IPS-20b (cell line): ENCODE measurements at regions not wholly inside any gene's neighbourhood (a gene's known extent, or its start where the extent isn't known, plus 50 kb on each side); places are given as distances from the start of the nearest gene placed in this dataset.
"Not testable (repeated sequence)": the region's sequence is repeated elsewhere in the genome, so short reads cannot be mapped to it uniquely, and the experiment has no call there.

Experiments used
- H3K27ac ChIP-seq: one replicate; pipeline ENCODE4 v1.5.1; 2013; ENCODE audit warnings: low read length
- H3K27me3 ChIP-seq: 2 replicates; pipeline ENCODE4 v1.6.1; 2013; ENCODE audit warnings: mild to moderate bottlenecking, low read length, inconsistent platforms; ENCODE audit not compliant: insufficient read depth
- H3K36me3 ChIP-seq: 2 replicates; pipeline ENCODE4 v1.6.1; 2013; ENCODE audit warnings: low read depth, mild to moderate bottlenecking, inconsistent platforms, low read length, moderate library complexity; ENCODE audit not compliant: insufficient read depth
- H3K4me1 ChIP-seq: 2 replicates; pipeline ENCODE4 v1.6.1; 2013; ENCODE audit warnings: mild to moderate bottlenecking, control low read depth, inconsistent platforms, low read length, moderate library complexity; ENCODE audit not compliant: insufficient read depth
- H3K4me3 ChIP-seq: 2 replicates; pipeline ENCODE4 v1.5.1; 2013; ENCODE audit warnings: mild to moderate bottlenecking, low read length, inconsistent platforms
- H3K9ac ChIP-seq: 2 replicates; pipeline ENCODE4 v1.6.1; 2013; ENCODE audit warnings: low read depth, mild to moderate bottlenecking, inconsistent platforms, low read length, moderate library complexity
- H3K9me3 ChIP-seq: 2 replicates; pipeline ENCODE4 v1.6.1; 2013; ENCODE audit warnings: mild to moderate bottlenecking, low read depth, low read length, inconsistent platforms; ENCODE audit not compliant: insufficient read depth

DNA sequence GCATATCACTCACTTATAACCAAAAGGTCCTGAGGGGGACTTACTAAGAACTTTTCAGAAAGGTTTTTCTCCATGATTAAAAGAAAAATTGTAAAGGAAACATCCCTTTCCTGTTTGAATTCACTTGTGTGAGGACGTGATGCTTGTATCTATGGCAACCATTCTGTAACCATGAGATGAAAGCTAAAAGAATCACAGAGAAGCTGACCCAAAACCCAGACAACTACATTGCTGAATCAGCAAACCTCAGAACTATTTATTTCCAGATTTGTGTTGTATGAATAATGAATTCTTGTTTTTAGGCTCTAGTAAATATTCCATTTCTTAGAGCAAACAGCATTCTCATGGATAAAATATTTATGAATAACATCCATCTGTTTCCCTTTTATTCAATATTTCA lies 91.2 kb downstream of the RCHY1 start:
- no peaks in the 10 kb centered on the region for H3K36me3 ChIP-seq
- H3K9me3 ChIP-seq = no peaks in the 10 kb centered on the region
- no peaks in the 10 kb centered on the region for H3K4me1 ChIP-seq
- H3K27ac ChIP-seq = no peak overlapping the region
- no peaks in the 10 kb centered on the region for H3K27me3 ChIP-seq
- no peak overlapping the region for H3K4me3 ChIP-seq
- H3K9ac ChIP-seq = no peak overlapping the region

DNA sequence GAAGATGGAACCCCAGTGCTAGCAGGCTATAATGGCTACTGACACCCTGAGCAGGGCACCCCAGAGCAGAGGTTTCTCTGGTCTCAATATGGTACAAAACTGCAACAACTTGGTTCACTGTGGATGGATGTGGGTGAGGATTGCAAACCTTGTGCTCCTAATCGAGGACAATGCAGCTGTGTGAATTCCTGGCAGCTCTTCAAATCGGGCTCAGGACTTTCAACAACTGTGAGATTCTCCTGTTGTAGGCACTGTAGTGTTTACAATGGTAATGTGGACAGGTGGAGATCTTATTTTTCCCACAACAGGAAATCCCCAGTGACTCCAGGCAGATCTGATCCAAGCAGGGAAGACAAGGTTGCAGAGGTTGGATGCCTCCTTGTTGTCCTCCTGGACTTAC lies 101.5 kb downstream of the RCHY1 start:
- Histone ChIP-seq H3K9ac (no peak overlapping the region), H3K9me3 (peaks cover 4% of the 10 kb centered on the region; the same call in 1 of the 2 replicates), H3K27me3 (no peaks in the 10 kb centered on the region), H3K36me3 (no peaks in the 10 kb centered on the region), H3K4me3 (no peak overlapping the region), H3K27ac (no peak overlapping the region), H3K4me1 (no peaks in the 10 kb centered on the region)

DNA sequence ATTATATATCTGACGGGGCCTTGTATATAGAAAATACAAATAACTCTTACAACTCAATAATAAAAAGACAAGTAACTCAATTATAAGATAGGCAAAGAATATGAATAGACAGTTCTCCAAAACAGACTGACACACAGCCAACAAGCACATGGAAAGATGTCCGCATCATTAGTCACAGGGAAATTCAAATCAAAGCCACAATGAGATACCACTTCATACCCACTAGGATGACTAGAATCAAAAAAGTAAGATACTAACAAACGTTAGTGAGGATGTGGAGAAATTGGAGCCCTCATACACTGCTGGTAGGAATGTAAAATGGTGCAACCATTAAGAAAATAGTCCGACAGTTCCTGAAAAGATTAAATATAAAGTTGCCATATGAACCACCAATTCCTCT lies 115.7 kb downstream of the RCHY1 start:
- no peaks in the 10 kb centered on the region for H3K9me3 ChIP-seq
- H3K4me1 ChIP-seq = no peaks in the 10 kb centered on the region

DNA sequence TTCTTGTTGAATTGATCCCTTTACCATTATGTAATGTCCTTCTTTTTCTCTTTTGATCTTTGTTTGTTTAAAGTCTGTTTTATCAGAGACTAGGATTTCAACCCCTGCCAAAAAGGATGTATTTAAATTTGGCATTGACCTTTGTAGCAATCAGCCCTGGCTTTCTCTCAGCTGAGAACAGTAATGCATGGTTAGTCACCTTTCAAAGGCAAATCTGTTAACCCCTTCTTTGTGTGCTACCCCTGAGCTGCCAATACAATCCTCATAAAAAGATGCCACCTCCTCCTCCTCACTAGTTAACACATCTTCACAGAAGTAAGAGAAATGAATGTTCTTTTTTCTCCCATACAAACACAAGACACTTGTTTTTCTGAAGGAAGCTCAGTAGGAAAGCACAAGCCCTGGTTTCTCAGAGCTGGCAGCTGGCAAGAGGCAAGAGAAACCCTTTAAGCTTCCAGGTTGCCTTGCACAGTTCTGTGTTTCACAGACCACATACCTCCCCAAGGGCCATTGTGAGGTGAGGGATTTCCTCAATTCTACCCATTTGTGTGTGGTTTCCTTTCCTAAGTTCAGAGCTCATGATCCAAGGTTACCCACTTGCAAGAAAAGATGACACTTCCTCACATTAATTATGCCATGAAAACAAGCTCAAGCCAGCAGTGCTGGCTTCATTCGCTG lies 122.6 kb downstream of the RCHY1 start:
- no peaks in the 10 kb centered on the region for H3K27me3 ChIP-seq
- H3K36me3 ChIP-seq = no peaks in the 10 kb centered on the region
- no peak overlapping the region for H3K27ac ChIP-seq
- H3K4me3 ChIP-seq = no peak overlapping the region
- no peaks in the 10 kb centered on the region for H3K9me3 ChIP-seq
- peaks cover 4% of the 10 kb centered on the region; the same call in 1 of the 2 replicates for H3K4me1 ChIP-seq
- H3K9ac ChIP-seq = no peak overlapping the region

More for the DNA sequence above, 115.7 kb downstream of the RCHY1 start:
- Histone ChIP-seq H3K36me3 (no peaks in the 10 kb centered on the region), H3K27ac (no peak overlapping the region), H3K4me3 (no peak overlapping the region), H3K9ac (no peak overlapping the region), H3K27me3 (no peaks in the 10 kb centered on the region)

DNA sequence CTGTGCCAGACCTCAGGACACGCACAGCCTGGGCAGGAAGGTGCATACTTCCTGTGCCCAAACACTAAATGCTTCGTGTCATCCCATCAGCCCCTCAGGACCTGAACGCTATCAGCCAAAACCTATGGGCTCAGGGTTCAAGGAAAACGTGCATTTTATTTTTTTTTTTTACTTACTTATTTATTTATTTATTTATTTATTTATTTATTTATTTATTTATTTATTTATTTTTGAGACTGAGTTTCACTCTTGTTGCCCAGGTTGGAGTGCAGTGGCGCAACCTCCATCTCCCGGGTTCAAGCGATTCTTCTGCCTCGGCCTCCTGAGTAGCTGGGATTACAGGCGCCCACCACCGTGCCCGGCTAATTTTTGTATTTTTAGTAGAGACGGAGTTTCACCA lies 127.8 kb downstream of the RCHY1 start:
- not testable (repeated sequence) for H3K9me3 ChIP-seq, H3K36me3 ChIP-seq, H3K27ac ChIP-seq, H3K4me3 ChIP-seq, H3K4me1 ChIP-seq, H3K27me3 ChIP-seq, H3K9ac ChIP-seq

DNA sequence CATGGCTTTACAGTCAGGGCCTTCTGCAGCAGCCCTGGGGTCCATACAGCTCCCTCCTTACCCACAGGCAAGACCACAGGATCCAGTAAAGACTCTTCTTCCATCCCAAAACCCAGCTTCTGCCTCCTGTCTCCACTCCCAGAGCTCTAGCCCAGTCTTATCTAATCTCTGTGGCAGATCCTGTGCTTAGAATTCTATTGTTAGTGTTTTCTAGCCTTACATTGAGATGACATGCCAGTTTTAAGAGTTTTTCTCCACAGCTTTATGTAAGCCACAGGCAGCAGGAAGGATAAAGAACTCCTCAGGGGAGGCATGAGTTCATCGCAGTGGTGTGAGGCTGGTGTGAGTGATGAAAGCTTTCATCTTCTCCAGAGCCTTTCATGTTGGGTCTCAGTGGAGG lies 129.1 kb downstream of the RCHY1 start:
- H3K27ac ChIP-seq = no peak overlapping the region

DNA sequence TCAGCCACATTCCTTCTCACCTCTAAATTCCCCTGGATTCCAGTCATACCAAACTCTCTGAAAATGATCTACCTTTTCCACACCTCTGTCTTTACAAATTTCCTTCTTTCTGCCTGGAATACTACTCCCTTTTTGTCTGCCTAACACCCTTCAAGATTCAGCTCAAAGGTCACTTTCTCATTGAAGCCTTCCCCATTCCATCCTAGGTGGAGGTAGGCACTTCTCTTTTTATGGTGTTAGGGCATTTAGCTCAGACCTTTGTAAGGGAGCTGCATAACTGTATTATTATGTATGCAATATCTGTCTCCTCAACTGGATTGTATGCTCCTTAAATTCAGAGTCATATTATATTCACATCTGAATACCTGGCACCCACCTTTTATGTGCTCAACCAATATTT lies 137.7 kb downstream of the RCHY1 start:
- Histone ChIP-seq H3K36me3 (no peaks in the 10 kb centered on the region), H3K27ac (no peak overlapping the region), H3K9me3 (peaks cover 20% of the 10 kb centered on the region), H3K4me3 (no peak overlapping the region), H3K4me1 (no peaks in the 10 kb centered on the region), H3K9ac (no peak overlapping the region), H3K27me3 (no peaks in the 10 kb centered on the region)

More for the DNA sequence above, 129.1 kb downstream of the RCHY1 start:
- no peaks in the 10 kb centered on the region for H3K9me3 ChIP-seq
- no peaks in the 10 kb centered on the region for H3K36me3 ChIP-seq
- H3K9ac ChIP-seq = no peak overlapping the region
- H3K27me3 ChIP-seq = no peaks in the 10 kb centered on the region
- no peaks in the 10 kb centered on the region for H3K4me1 ChIP-seq
- no peak overlapping the region for H3K4me3 ChIP-seq

DNA sequence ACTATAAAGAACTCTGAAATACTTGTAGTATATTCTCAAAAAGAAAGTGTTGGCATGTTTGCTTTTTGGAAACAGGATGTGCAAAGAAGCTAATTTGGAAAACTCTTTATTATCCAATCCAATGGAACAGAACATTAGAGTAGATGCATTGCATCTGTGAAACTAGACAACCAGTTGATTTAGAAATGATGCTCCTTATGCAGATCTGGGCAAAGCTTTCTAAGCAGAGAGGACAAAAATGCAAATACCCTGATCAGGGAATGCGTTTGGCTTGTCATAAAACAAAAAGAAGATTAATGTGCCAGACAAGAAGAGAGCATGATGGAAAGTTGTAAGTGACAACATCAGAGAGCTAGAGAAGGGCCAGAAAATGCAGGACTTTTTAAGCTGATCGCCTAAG lies 142.3 kb downstream of the RCHY1 start:
- H3K36me3 ChIP-seq = no peaks in the 10 kb centered on the region
- H3K9ac ChIP-seq = no peak overlapping the region
- H3K4me1 ChIP-seq = no peaks in the 10 kb centered on the region

DNA sequence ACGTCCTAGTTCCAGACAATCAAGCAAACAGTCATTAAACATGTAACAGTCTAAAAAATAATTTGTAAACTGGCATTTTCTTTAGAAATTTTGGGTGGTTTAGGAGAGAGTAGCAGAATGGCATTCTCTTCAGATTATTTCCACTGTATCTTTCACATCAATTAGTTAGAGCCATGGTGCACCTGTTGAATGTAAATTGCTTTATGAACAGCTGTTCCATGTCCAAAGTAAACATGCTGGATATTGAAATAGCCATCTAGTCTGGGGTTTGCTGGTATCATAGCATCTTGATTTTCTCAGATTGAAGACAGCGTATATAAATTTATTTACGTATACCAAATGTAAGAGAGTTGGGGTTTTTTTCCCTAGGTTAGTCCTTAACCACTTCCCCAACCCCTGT lies 143.6 kb downstream of the RCHY1 start:
- no peaks in the 10 kb centered on the region for H3K4me1 ChIP-seq

More for the DNA sequence above, 142.3 kb downstream of the RCHY1 start:
- H3K27ac ChIP-seq = no peak overlapping the region
- no peaks in the 10 kb centered on the region for H3K27me3 ChIP-seq
- no peaks in the 10 kb centered on the region for H3K9me3 ChIP-seq
- H3K4me3 ChIP-seq = no peak overlapping the region

DNA sequence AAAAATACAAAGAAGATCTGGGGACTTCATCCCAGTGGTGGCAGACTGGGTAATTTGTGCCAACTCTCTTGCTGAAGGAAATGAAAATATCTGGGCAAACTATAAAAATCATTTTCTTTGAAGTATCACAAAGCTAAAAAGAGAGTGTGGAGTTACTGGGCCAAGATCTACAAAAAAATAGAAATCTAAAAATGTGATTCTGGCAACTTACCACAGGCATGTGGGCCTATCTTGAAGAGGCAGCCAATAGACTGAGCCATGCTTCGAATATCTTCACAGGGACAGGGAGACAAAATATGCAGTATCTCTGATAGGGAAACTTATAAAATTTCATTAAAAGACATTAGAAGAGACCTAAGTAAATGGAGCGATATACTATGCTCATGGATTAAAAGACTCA lies 168.8 kb downstream of the RCHY1 start:
- Histone ChIP-seq H3K27ac (no peak overlapping the region), H3K36me3 (no peaks in the 10 kb centered on the region), H3K4me1 (no peaks in the 10 kb centered on the region), H3K4me3 (no peak overlapping the region), H3K9ac (no peak overlapping the region), H3K9me3 (no peaks in the 10 kb centered on the region), H3K27me3 (no peaks in the 10 kb centered on the region)

More for the DNA sequence above, 143.6 kb downstream of the RCHY1 start:
- Histone ChIP-seq H3K27ac (no peak overlapping the region), H3K9ac (no peak overlapping the region), H3K27me3 (no peaks in the 10 kb centered on the region), H3K36me3 (no peaks in the 10 kb centered on the region), H3K4me3 (no peak overlapping the region), H3K9me3 (no peaks in the 10 kb centered on the region)

DNA sequence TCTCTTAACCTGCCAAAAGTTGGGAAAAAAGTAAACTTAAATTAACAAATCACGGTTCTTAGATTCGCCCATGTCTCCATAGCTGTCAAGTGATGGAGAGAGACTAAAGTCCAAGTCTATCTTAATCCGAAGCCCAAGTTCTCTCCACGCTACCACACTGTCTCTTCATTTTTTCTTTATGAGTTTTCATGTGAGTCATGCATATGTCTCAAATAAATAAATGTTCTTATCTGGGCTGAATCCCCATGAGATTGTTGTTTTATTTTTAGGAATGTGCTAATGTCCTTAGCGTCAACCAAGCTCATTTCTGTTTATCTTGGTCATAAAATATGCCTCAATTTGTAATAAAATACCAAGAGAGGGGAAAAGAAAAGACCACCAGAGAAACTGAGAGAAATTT lies 169.3 kb downstream of the RCHY1 start:
- Histone ChIP-seq H3K27me3 (no peaks in the 10 kb centered on the region), H3K9me3 (no peaks in the 10 kb centered on the region), H3K36me3 (no peaks in the 10 kb centered on the region), H3K9ac (no peak overlapping the region), H3K27ac (no peak overlapping the region), H3K4me3 (no peak overlapping the region), H3K4me1 (no peaks in the 10 kb centered on the region)

DNA sequence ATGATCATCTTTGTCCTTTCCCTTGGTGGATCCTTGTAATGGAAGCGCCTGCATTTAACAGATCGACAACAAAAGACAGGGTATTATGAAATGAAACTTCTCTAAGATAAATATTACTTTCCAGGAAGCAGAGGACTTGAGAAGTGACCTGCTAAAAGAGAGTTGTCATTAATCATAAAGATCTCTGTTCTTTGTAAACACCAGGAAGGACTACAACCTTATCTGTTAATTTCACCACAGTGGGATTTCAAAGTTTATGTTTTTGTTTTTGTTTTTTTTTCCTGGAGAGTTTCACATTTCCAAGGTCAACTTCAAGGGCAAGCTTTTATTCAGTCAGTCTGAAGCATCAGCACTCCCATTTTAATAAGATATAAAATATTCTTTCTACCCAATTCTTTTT lies 170.9 kb downstream of the RCHY1 start:
- no peaks in the 10 kb centered on the region for H3K36me3 ChIP-seq
- no peaks in the 10 kb centered on the region for H3K27me3 ChIP-seq
- H3K4me1 ChIP-seq = no peaks in the 10 kb centered on the region
- H3K9ac ChIP-seq = no peak overlapping the region
- H3K4me3 ChIP-seq = no peak overlapping the region
- H3K27ac ChIP-seq = no peak overlapping the region
- H3K9me3 ChIP-seq = no peaks in the 10 kb centered on the region
